ENCODE measurements at regions not wholly inside any gene's neighbourhood (a gene's known extent, or its start where the extent isn't known, plus 50 kb on each side); places are given as distances from the start of the nearest gene placed in this dataset.

DNA sequence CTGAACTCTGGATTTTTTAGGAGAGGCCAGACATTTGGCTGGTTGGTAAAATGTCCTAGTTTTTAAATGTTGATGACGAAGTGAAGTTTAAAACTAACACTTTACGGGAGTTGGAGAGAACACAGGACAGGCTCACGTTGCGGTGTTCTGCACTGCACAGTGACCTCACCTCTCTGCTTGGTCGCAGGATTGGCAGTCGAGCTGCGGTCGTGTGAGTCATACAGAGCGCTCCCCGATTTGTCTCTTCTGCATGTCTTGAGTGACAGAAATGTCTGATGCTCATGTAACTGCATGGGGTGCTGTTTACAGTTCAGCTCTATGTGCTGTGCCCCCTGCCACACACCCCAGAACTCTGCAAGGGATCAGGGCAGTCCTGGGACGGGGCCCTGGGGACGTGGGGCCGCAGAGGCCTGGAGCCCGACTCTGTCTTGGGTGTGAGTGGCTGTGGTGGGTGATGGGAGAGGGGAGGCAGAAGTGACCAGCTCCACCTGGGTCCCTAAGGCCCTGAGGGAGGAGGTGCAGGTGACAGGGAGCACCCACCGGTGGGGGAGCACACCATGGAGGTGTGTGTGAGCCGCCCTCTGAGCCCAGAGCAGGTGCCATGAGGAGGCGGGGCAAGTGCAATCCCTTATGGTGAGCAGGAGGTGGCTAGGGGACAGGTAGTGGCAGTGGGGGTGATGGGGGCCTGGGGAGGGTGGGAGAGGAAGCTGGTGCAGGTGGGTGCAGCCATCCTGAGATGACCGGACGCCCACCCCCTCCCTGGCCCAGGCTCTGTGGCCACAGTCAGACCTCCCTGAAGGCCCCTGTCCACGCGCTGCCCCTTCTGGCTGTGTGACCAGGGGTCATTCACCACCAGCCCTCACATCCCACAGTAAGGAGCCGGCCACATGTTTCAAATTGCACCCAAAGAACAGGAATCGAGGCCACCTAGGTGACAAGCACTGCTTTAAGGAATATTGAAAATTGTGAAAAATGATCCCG lies 77.9 kb upstream of the ADRA2C start:
- peak; percentile 63 for DNase-seq (ENCODE audit: low spot score)
- intact Hi-C loops (cut with DNase I), result no loop called here

DNA sequence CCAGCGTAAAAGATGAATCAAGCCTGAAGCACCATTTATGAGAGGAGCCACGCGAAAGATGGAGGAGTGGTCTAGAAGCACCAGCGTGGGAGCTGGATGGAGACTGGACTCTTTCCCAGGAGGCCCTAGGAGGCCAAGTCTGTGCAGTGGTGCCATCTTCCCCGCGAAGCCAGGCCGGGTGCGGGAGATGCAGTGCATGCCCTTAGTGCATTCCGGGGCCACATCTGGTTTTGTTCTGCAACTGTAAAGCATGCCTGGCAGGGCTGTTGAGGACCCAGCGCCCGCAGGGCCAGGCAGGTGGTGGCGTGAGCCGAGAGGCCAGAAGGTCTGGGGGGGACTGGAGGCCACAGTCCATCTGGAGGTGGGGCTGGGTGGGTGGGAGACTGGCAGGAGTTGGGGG lies 78.6 kb upstream of the ADRA2C start:
- intact Hi-C loops (cut with DNase I), result no loop called here
- peak; percentile 77 for DNase-seq (ENCODE audit: low spot score)

DNA sequence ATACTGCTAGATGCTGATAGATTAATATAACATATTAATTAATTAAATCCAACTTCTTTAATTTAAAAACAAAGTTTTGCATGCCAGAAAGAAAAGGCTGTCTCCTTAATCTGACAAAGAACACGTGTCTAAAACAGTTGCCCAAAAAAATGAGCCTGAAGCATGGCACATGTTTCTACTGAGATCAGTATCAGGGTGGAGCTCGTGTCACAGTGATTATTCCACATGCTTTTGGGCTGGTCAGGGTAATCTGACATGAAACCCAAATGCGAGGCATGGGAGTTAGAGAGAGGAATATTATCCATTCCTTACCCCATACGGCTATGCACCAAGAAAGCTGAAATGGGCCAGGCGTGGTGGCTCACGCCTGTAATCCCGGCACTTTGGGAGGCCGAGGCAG lies 79.4 kb upstream of the ADRA2C start:
- peak; percentile 40 for DNase-seq (ENCODE audit: low spot score)

DNA sequence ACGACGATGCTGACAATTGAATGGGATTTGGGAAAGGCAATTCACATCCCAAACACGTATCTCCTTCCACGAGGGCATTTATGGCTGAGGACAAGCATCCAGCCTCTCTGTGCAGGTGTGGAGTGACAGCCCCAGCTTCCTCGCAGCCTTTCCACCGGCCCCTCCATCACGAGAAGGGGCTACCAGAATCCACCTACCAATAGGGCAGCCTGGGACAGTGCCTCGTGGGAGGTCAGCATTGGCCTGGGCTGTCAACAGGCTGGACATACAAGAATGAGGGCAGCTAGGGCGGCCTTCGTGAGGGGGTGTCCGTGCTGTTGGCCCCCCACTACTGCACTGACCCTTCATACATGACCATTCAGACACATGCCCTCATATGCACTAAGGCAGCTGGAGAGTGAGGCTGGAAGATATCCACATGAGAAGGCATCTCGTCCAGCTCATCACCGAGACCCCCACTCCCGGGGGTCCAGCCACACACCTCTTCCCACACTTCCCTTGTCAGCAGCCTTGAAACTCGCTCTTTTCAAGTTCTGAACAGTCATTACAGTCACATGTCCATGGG lies 81.0 kb upstream of the ADRA2C start:
- DNase-seq (ENCODE audit: low spot score), result peak; percentile 57
- intact Hi-C loops (cut with DNase I), result no loop called here

More for the DNA sequence above, 79.4 kb upstream of the ADRA2C start:
- intact Hi-C loops (cut with DNase I), result no loop called here

DNA sequence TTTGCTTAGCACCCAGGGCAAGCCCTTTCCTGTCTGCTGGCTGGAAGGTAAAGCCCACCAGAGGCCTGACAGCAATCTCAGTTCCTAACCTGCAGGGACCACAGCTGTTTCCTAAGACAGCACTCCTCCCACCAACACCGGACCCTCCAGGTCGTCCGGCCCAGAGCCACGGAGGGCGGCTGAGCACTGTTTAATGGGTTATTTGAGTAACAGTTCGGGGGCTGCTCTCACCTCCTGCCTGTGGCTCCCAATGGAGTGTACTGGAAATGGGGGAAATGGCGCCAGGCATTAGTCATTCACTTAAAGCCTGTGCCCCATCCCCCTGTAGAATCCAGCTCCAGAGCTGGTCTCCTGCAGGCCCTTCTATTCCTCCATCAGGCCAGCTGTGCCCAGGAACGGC lies 81.6 kb upstream of the ADRA2C start:
- DNase-seq (ENCODE audit: low spot score), result peak; percentile 76
- intact Hi-C loops (cut with DNase I), result no loop called here

DNA sequence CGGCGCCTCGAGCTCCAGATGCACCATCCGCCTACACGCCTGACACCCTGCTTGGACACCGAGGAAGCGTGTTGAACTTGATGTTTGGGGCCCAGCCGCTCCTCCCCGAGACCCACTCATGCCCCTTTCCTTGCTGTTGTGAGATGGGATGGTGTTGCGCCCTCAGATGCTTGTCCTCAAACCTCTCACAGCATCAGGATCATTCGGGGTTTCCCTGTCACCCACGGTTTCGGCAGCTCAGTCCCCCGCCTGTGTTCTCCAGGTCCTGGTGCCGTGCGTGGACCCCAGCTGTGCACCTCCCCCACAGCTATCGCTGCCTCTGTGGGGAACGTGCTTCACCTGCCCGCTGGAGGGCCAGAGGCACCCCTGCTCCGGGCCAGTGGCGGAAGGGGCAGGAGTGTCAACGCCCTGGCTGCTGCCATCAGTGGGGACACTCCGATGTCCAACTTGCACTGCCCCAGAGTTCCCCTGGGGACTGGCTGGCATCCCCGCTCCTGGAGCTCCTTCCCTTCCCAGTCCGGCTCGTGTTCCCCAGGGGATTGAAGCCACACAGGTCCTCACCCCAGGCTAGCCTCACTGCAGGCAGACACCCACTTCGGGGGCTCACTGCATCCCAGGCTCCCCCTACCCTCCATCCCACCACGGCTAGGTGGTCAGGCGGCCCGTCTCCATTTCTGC lies 82.3 kb upstream of the ADRA2C start:
- peak; percentile 69 for DNase-seq (ENCODE audit: low spot score)
- intact Hi-C loops (cut with DNase I), result no loop called here

DNA sequence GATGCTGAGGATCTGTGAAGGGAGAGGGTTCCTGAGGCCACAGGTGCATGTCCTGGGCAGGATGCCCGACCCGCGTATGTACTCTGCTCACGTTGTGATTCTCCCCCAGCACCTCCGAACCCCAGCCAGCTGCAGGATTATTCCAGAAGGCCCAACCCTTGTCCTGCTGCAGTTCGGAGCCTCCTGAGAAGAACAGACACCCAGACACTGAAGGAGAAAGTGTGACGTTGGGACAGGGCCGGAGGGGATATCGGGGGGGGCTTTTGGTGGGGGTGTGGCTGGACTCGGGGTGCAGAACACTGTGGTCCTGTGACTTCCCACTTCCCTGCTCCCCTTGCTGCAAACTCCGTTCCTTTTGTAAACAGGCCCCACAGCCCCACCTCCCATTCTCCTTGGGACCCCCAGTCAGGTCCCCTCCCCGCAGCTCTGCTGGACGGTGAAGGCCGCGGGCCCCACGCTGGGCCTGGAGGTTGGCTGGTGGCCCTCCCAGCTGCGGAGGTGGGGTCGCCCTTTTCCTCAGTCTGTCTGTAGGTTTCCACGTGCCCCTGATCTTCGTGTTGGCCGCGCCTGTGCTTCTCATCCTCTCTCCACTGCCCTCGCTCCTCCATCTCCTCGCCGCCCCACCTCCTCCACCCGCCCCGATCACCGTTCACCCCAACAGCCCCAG lies 83.0 kb upstream of the ADRA2C start:
- intact Hi-C loops (cut with DNase I), result no loop called here
- peak; percentile 74 for DNase-seq (ENCODE audit: low spot score)

DNA sequence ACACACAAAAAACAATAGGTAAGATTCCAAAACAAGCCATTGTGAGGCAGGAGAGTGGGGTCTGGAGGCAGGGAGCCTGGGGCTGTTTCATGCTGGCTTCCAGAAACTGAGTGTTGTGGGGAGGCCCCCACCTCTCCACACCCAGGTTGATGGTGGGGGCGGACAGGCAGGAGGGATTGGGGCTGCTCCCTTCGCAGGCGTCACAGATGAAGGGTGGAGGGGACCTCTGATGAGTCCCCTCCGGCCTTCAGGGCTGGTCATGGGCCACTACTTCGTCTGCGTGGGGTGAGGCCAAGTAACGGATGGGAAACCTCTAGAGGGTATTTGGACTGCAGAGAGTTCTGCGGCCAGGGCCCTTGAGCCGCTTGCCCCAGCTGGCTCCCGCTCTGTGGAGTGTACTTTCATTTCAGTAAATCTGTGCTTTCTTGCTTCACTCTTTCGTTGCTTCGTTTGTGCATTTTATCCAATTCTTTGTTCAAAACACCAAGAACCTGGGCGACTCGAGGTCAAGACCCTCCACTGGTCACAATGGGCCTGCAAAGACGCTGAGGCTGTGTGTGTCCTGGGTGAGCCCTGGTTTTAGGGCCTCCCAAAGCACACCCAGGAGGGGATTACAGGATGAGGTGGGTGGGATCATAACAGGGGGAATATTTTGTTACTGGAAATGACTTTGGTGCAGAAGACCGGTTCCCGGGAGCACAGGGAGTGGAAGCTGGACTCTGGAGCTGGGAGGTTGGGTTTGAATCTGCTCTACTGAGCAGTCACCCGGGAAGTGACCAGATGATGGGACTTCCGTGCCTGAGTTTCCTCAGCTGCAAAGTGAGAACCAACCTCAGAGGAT lies 83.7 kb upstream of the ADRA2C start:
- intact Hi-C loops (cut with DNase I), result no loop called here
- peak; percentile 67 for DNase-seq (ENCODE audit: low spot score)

DNA sequence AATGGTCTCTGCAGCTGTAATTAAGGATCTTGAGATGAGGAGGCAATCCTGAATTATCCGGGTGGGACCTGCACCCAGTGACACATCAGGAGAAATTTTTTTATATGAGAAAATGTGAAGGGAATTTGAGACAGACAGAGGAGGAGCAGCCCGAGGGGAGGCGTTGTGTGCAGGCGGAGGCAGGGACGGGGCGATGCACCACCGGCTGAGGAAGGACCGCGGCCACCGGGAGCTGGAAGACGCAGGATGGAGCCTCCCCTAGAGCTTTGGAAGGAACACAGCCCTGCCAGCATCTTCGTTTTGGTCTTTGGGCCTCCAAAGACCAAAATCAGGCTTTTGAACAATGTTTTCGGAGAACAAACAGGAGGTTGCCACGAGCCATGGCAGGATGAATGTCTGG lies 85.0 kb upstream of the ADRA2C start:
- peak; percentile 77 for DNase-seq (ENCODE audit: low spot score)
- intact Hi-C loops (cut with DNase I), result no loop called here

DNA sequence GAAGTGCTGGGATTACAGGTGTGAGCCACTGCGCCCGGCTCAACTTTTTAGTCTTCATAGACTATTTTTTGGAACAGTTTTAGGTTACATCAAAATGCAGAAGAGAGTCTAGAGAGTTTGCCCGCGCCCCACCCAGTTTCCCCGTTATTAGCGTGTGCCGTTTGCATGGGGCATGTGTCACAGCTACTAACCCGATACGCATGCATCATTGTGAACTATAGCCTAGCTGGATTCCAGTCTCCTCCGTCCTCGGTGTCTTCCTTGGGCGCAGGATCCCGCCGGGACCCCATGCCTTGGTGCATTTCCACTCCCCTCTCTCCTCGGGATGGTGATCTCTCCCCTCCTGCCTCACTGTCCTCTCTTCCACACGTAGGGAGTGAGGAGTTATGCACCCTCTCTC lies 85.5 kb upstream of the ADRA2C start:
- intact Hi-C loops (cut with DNase I), result no loop called here
- peak; percentile 61 for DNase-seq (ENCODE audit: low spot score)

DNA sequence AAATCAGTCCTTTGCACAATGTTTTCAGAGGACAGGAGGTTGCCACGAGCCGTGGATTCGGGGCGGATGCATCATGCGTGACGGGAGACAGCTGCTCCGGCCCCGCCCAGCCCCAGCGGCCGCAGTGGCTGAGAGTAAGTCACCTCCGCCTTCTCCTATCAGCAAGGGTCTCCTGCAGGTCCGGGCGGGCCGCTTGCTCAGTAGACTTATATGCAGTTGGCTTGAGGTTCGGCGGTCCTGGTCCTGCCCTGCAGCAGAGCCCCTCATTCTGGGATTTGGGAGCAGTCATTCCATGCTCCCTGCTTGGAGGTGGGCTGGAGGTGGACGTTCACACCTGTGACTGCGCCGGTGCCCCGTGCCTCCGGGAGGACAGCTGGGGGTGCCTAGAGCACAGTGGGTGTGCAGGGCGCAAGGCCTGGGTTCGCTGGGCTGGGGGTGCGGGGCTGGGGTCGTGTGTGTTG lies 86.3 kb upstream of the ADRA2C start:
- DNase-seq (ENCODE audit: low spot score), result peak; percentile 80

DNA sequence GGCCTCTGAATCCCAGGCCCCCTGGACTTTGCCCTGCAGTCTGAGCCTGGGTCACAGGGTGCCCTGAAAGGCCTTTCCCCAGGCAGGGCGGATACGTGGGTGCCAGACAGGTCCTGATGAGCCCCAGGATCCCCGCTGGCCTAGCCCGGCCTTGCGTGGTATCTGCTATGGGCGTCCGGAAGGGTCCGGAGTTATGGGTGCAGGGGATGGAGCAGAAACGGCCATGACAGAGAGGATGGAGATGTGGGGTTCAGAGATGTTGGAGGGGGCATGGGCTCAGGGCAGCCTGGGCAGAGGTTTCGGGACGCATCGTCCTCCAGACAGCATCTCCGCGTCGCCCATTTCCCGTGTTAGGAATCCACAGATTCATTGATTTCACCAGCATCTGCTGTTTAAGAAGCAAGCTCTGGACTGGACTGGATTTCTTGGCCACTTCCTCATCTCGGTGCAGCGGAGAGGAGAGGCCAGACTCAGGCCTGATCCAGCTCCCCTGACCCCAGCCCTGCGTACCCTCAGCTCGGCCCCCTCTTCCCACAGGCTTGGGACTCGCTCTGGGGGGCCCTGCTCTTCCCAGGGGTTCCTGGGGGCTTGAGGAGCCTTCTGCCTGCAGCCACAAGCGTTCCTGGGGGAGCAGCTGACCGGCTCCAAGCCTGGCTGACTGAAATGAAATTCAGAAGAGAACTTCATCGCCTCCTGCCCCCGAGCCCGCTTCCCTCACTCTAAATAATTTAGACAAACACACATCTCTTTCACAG lies 86.9 kb upstream of the ADRA2C start:
- peak; percentile 56 for DNase-seq (ENCODE audit: low spot score)
- intact Hi-C loops (cut with DNase I), result no loop called here

More for the DNA sequence above, 86.3 kb upstream of the ADRA2C start:
- intact Hi-C loops (cut with DNase I), result no loop called here

DNA sequence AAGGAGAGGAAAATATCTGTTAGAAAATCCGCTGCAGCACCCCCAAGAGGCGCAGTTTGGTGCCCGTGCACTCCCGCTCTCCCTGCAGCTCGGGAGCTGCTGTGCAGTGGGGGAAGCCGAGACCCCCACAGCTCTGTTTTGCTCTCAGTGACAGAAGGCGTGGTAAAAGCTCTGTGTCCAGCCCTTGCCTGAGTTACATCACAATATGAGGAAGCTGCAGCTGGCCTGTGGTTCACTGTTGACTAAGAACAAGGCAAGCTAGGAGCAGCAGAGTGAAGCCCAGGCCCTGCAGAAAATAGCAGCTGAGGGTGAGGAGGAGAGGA lies 88.5 kb upstream of the ADRA2C start:
- peak; percentile 56 for DNase-seq (ENCODE audit: low spot score)
- intact Hi-C loops (cut with DNase I), result no loop called here

DNA sequence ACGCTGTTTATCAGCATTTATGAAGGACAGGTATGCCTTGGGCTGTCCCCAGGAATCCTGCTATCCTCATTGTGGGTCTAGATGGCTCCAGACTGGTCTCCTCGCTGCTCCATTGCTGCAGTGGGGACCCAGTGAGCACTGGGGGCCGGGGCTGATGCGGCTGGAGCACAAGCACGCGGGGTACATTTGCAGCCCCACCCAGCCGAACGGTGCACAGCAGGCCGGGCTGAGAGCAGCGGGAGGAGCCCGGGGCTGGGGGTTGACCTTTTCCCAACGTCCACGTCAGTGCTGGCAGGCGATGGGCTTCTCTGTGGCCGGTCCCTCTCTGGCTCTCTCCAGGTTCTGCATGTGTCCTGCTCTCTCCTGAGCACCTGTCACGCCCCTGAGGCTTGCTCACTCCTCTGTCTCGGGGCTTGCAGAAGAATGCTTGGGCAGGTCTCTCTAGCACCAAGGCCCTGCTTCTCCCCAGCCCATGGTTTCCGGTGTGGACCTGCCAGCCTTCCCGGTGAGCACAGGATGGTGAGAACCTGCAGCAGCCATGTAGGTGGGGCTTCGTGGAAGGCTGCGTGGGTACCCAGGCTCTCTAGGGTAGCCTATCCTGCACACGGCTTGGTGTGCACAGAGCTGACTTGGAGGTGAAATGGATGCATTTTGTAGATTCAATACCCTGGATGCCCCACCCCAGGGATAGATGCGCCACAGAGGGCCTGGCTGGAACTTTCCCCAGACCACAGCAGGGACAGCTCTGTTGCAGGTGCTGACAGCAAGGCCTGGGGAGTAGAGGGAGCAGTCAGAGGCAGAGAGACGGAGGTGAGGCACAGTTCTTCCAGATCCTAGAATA lies 89.1 kb upstream of the ADRA2C start:
- intact Hi-C loops (cut with DNase I), result no loop called here
- peak; percentile 68 for DNase-seq (ENCODE audit: low spot score)

DNA sequence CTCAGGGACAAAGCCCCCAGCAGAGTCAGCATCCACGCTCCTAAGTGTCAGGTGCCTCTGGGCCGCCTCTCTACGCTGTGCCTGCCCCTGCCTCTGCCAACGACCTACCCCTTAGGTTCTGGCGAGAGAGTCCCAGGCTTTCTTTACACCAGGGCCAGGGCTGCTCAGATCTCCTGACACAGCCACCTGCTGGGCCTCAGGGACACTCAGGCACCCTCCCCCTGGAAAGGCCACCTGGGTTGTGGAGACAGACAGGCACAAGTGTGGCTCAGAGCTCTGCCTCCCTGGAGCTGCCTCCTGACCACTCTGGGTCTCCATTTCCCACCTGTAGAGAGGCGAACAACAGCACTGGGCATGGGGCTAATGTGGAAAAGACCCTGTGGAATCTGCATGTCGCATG lies 90.0 kb upstream of the ADRA2C start:
- intact Hi-C loops (cut with DNase I), result no loop called here
- peak; percentile 70 for DNase-seq (ENCODE audit: low spot score)

DNA sequence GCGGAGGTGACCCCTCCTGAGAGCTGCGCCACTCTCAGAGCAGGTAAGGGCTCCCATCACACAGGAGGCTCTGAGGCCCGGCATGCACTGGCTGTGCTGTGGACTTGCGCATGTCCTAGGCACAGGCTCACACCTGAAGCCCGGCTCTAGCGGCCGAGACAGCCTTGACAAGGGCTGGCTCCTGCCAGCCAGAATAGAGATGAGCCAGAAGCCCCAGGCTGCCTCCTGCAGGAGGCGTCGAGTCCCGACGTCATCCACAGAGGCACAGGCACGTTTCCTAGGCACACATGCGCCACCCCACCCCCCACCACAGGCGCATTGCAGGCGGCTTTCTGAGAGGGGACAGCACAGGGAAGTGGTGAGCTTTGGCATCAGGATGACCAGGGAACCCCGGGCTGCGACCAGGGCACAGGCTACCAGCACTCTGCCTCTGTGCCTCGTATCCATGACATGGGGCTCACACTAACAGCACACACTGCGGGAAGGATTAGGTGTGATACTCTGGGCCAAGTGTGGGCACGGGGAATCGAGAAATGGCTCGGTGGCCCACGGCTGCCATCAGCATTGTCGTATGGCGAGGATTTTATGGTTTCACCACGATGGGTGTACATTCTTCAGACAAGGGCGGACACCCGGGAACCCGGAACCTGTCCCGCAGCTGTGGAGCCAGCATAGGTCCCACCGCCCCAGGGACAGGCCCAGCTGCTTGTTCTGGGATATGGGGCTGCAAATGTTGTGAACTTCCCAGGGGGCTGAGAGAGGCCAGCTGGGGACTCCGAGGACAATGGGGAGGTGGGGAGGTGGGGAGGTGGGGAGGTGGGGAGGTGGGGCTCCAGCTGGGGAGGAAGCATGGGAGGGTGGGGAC lies 90.7 kb upstream of the ADRA2C start:
- peak; percentile 58 for DNase-seq (ENCODE audit: low spot score)

More for the DNA sequence above, 90.7 kb upstream of the ADRA2C start:
- intact Hi-C loops (cut with DNase I), result no loop called here

Measured in posterior vena cava (tissue), 2 donors.